Aorta (tissue), 5 donors: ENCODE measurements at regions not wholly inside any gene's neighbourhood (a gene's known extent, or its start where the extent isn't known, plus 50 kb on each side); places are given as distances from the start of the nearest gene placed in this dataset.

Experiments
- ATAC-seq: fragments of 200-7000 bp; cut with Tn5 transposase; one replicate; pipeline ENCODE4 v1.9.1; 2022; ENCODE audit warnings: moderate library complexity; ENCODE audit not compliant: low FRiP score
- DNase-seq, 2 donors: peaks; one replicate each; pipeline ENCODE4 v3.0.0-alpha.2; 2020
- H3K27ac ChIP-seq, 2 donors: one replicate each; pipeline ENCODE4 v1.5.1; 2013; ENCODE audit warnings: low read length in 2 of 2, mild to moderate bottlenecking in 2 of 2, moderate library complexity in 2 of 2, control low read depth in 1 of 2, inconsistent platforms in 1 of 2, low read depth in 1 of 2
- H3K27me3 ChIP-seq, 2 donors: one replicate each; pipeline ENCODE4 v1.6.1; 2013; ENCODE audit warnings: control low read depth in 1 of 2, low read length in 1 of 2, mild to moderate bottlenecking in 1 of 2, moderate library complexity in 1 of 2; ENCODE audit not compliant: insufficient read depth in 2 of 2, control insufficient read depth in 1 of 2
- H3K36me3 ChIP-seq, 2 donors: one replicate each; pipeline ENCODE4 v1.6.1; 2013; ENCODE audit warnings: control low read depth in 1 of 2, low read length in 1 of 2, mild to moderate bottlenecking in 1 of 2; ENCODE audit not compliant: insufficient read depth in 2 of 2, control insufficient read depth in 1 of 2
- H3K4me1 ChIP-seq, 2 donors: one replicate each; pipeline ENCODE4 v1.6.1; 2013; ENCODE audit warnings: low read length in 2 of 2, control low read depth in 1 of 2, mild to moderate bottlenecking in 1 of 2, moderate library complexity in 1 of 2; ENCODE audit not compliant: insufficient read depth in 2 of 2, control insufficient read depth in 1 of 2
- H3K4me3 ChIP-seq, 2 donors: one replicate each; pipeline ENCODE4 v1.5.1; 2013; ENCODE audit warnings: low read length in 2 of 2, control low read depth in 1 of 2, mild to moderate bottlenecking in 1 of 2
- H3K9me3 ChIP-seq: one replicate; pipeline ENCODE4 v1.6.1; 2013; ENCODE audit warnings: mild to moderate bottlenecking, low read length; ENCODE audit not compliant: control insufficient read depth
- WGBS, 2 donors: extraction: QIAGEN DNeasy Blood & Tissue Kit; methylation state at CpG; one replicate each; pipeline ENCODE4 v1.1.7; 2013; 5-methylcytosine and 5-hydroxymethylcytosine counted together
- intact Hi-C, 2 donors: fragments of 100-400 bp; cut with DNase I; formaldehyde crosslinking; loops; one replicate each; pipeline versions ENCODE4 v1.14.2 to v1.15.0; 2022
- donor health status: healthy with polysubstance abuse.
- donor health status: Bipolar disorder and iron deficiency.
- donor health status: DM: no; HTN: no; CAD: no.
- donor health status: DM: no; HTN: no; CAD: no.
- donor health status: DM: yes; HTN: yes; CAD: no.

- no peaks in the 10 kb centered on the region for H3K36me3 ChIP-seq
- intact Hi-C loops = no loop called here
- H3K27ac ChIP-seq = no peak overlapping the region
- 66 to 72% methylated on average over 1 of the region's 1 CpG for WGBS, 2 donors
- DNase-seq (no peak), ATAC-seq (no peak)
- no peak overlapping the region for H3K4me3 ChIP-seq
- no peaks in the 10 kb centered on the region for H3K9me3 ChIP-seq
- no peaks in the 10 kb centered on the region for H3K4me1 ChIP-seq
- H3K27me3 ChIP-seq = no peaks in the 10 kb centered on the region
Observed at GRCh38 chr19:28481674-28482073, 731.3 kb downstream of the UQCRFS1 start.

- no peaks in the 10 kb centered on the region for H3K4me1 ChIP-seq
- H3K27ac ChIP-seq = no peak overlapping the region
- H3K36me3 ChIP-seq = no peaks in the 10 kb centered on the region
- H3K4me3 ChIP-seq = no peak overlapping the region
- 33 to 45% methylated on average over 5 of the region's 5 CpGs for WGBS, 2 donors
- H3K27me3 ChIP-seq = no peaks in the 10 kb centered on the region
- H3K9me3 ChIP-seq = no peaks in the 10 kb centered on the region
- DNase-seq = peak in 1 of 2 donors; percentile 58
- intact Hi-C loops = no loop called here
- ATAC-seq = no peak
Observed at GRCh38 chr19:28475525-28475924, 737.4 kb downstream of the UQCRFS1 start.

DNA sequence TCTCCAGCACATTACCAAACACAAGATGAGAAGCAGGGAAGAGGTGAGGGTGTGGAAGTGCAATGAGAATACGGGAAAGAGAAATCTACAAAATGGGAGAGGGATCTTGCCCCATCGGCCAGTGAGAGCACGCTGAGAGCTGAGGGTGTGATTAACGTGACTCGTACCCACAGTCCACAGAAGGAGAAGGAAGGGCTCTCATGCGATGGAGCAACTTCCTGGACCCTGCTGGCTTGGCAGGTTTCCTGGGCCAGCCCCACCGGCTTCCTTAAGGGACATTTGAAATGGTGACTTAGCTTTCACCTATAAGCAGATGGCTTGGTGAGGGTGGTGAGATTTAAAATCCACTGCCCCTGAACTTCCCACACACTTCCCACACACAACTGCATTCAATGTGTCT lies 740.1 kb downstream of the UQCRFS1 start:
- no peaks in the 10 kb centered on the region for H3K4me1 ChIP-seq
- DNase-seq (peak in 1 of 2 donors; percentile 73), ATAC-seq (no peak)
- 50 to 51% methylated on average over 7 of the region's 7 CpGs for WGBS, 2 donors
- no peaks in the 10 kb centered on the region for H3K36me3 ChIP-seq
- no peak overlapping the region for H3K27ac ChIP-seq
- no peak overlapping the region for H3K4me3 ChIP-seq
- H3K9me3 ChIP-seq = no peaks in the 10 kb centered on the region
- intact Hi-C loops = no loop called here
- H3K27me3 ChIP-seq = no peaks in the 10 kb centered on the region

- Histone ChIP-seq H3K4me1 (no peaks in the 10 kb centered on the region), H3K9me3 (no peaks in the 10 kb centered on the region), H3K36me3 (no peaks in the 10 kb centered on the region), H3K27me3 (no peaks in the 10 kb centered on the region), H3K4me3 (no peak overlapping the region), H3K27ac (no peak overlapping the region)
- DNase-seq = no peak
- 30 to 45% methylated on average over 7 of the region's 7 CpGs for WGBS, 2 donors
- intact Hi-C loops = no loop called here
- ATAC-seq = no peak
Observed at GRCh38 chr19:28471731-28472510, 741.0 kb downstream of the UQCRFS1 start.

DNA sequence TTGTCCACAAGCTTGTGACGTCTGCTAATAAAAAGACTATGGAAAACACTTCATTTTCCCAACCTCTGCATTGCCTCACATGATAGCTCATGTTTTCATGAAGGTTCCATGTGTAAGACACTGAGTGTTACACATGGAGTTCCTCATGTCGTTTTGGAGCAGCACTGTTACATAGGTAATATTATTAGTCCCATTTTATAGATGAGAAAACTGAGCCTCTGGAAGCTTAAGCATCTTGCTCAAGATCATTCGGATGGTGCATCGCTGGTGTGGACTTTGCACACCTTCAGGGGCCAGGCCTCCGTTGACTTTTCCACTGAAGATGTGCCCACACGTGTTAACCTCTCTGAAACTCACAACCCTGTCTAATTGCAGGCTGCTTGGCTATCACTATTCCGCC lies 743.4 kb downstream of the UQCRFS1 start:
- DNase-seq (no peak), ATAC-seq (no peak)
- H3K36me3 ChIP-seq = no peaks in the 10 kb centered on the region
- 72% methylated on average over 7 of the region's 7 CpGs for WGBS, 2 donors
- no peaks in the 10 kb centered on the region for H3K27me3 ChIP-seq
- intact Hi-C loops = loop anchor here in 1 of 2 donors (5.0 to 10.0 kb wide), 2 partner anchors 243 to 405 kb away; no protein-coding TSS in a partner anchor
- no peaks in the 10 kb centered on the region for H3K4me1 ChIP-seq
- no peak overlapping the region for H3K27ac ChIP-seq
- H3K9me3 ChIP-seq = no peaks in the 10 kb centered on the region
- H3K4me3 ChIP-seq = no peak overlapping the region

DNA sequence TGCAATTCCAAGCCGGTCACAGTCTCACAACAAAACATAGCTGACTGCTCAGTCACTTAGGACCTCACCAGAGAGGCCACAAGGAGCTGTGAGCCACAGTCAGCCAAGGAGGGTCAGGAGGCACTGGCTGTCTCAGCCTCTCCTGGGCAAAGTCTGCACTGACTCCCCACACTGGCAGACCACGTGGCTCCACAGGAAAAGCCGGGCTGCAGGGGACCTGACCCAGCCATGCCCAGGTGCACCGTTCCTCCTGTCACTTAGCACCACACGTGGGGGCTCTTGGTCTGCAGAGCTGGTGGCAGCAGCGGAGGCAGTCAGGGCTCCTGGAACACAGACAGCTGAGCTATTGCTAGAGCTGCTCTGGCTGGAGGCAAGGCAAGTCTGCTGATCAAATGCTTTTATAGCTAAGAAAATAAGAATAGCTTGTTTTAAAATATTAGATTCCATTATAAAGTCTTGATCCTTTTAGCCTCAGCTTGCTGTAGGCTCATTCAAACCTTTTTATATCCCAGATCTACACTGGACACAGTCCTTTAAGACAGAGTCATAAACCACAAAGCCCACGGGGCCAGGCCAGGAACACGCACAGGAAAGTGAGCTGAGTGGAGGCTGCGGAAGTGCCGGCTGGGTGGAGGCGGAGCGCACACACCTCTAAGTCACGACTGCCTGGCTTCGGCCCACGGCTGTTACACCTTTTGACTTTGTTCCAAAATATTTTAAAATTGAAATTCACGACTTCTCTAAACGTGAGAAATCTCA lies 744.1 kb downstream of the UQCRFS1 start:
- DNase-seq = peak in 1 of 2 donors; percentile 56
- intact Hi-C loops = loop anchor here in 1 of 2 donors (5.0 to 10.0 kb wide), 2 partner anchors 243 to 406 kb away; no protein-coding TSS in a partner anchor

DNA sequence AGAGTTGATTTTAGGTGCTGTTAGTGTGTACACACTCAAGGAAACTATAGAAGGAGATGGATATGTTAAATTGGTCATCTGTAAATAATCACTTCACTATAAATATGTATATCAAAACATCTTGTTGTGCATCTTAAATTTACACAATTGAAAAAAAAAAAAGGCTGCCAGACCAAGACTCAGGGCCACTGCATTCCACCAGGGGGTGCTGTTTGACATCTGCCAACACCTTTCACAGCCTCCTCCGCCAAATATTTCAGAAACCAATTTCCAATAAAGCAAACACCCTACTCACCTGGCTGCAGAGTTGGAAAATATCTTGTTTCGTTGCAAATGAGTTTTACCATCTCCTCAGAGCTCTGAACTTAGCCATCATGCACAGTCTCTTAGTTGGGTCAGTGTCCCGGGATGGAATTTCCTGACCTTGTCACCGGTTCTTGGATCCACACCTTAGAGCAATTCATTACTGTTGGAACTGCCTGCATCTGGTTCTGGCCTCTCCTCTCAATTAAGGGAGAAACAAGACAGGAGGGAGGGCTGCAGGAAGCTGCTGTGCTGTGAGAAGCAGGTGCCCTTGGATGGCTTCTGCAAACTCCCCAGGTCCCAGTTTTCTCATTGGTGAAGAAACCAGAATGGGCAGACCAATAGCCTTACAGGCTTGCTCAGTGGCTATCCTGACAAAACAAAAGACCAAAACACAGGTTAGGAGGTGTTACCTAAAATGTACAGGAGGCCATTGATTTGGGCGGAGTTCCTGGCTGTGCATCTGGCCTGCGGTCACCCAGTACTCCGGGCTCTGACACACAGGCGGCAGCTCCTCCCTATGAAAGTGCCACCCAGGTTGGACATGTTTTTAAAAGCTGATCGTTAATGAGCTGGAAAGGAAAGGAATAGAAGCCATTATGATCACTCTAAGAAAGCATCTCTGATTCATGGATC lies 746.6 kb downstream of the UQCRFS1 start:
- no peak overlapping the region for H3K27ac ChIP-seq
- no peaks in the 10 kb centered on the region for H3K4me1 ChIP-seq
- WGBS, 2 donors = 67% methylated on average over 9 of the region's 9 CpGs
- H3K36me3 ChIP-seq = no peaks in the 10 kb centered on the region
- H3K9me3 ChIP-seq = no peaks in the 10 kb centered on the region
- intact Hi-C loops = loop anchor here in 1 of 2 donors (5.0 to 10.0 kb wide), 2 partner anchors 246 to 408 kb away; no protein-coding TSS in a partner anchor
- peak in 1 of 2 donors; percentile 69 for DNase-seq
- no peak for ATAC-seq
- H3K4me3 ChIP-seq = no peak overlapping the region
- H3K27me3 ChIP-seq = no peaks in the 10 kb centered on the region

More for the DNA sequence above, 744.1 kb downstream of the UQCRFS1 start:
- Histone ChIP-seq H3K27me3 (no peaks in the 10 kb centered on the region), H3K36me3 (no peaks in the 10 kb centered on the region), H3K4me1 (no peaks in the 10 kb centered on the region), H3K27ac (no peak overlapping the region), H3K4me3 (no peak overlapping the region), H3K9me3 (no peaks in the 10 kb centered on the region)
- WGBS, 2 donors = 12 to 15% methylated on average over 17 of the region's 17 CpGs
- ATAC-seq = no peak

- no peaks in the 10 kb centered on the region for H3K27me3 ChIP-seq
- WGBS, 2 donors = 62 to 71% methylated on average over 3 of the region's 3 CpGs
Observed at GRCh38 chr19:28465371-28466086, 747.4 kb downstream of the UQCRFS1 start.

More at GRCh38 chr19:28465371-28466086, 747.4 kb downstream of the UQCRFS1 start:
- ATAC-seq (no peak), DNase-seq (no peak)
- H3K4me3 ChIP-seq = no peak overlapping the region
- H3K9me3 ChIP-seq = no peaks in the 10 kb centered on the region
- H3K4me1 ChIP-seq = no peaks in the 10 kb centered on the region
- intact Hi-C loops = loop anchor here in 1 of 2 donors (5.0 to 10.0 kb wide), 2 partner anchors 247 to 409 kb away; no protein-coding TSS in a partner anchor
- no peaks in the 10 kb centered on the region for H3K36me3 ChIP-seq
- no peak overlapping the region for H3K27ac ChIP-seq
